Panc1 (cell line): ENCODE measurements at regions not wholly inside any gene's neighbourhood (a gene's known extent, or its start where the extent isn't known, plus 50 kb on each side); places are given as distances from the start of the nearest gene placed in this dataset.

Experiments used
- POLR2AphosphoS5 ChIP-seq: IDR thresholded peaks from 2 replicates; pipeline ENCODE4 v1.6.1; 2012; ENCODE audit warnings: mild to moderate bottlenecking, low read depth, low read length, moderate library complexity
- TF ChIP-seq, protein P1 (sequence below): fragments of 450-650 bp; IDR thresholded peaks from 2 replicates; pipeline ENCODE4 v1.5.1; 2017; ENCODE audit warnings: mild to moderate bottlenecking
- TF ChIP-seq, protein P2 (sequence below), 2 experiments: IDR thresholded peaks; 2 replicates each; pipeline ENCODE4 v1.6.1; 2011 to 2012; ENCODE audit warnings: low read depth in 2 of 2, control low read depth in 1 of 2, low read length in 1 of 2, mild to moderate bottlenecking in 1 of 2, moderate library complexity in 1 of 2; ENCODE audit not compliant: insufficient read depth in 1 of 2

DNA sequence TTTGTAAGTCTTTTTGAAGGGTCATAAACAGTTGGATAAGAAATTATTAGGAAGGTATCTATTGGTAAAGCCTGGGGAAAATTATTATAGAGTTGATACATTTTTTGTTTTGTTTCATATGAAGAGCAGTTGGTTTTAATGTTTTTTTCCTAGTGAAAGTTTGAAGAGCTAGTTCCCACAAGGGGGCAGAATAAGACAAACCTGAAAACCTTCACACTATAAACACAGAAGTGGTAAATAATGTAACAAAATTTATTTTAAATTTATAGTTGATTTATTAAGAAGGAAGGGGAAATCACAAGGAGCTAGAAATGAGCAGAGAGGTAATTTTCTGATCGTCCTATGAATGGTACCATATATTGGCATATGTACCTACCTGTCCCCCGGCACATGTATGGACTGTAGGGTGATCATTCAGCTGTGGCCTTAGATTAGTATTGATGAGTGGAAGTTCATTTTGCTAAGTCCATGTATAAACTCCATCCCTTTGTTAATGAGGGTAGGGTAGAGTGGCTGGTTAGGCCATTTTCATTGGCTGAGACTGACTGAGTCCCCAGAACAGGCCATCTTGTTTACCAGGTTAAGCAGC is 116.3 kb downstream of the TANC2 start:
- TF ChIP-seq, protein P1, sequence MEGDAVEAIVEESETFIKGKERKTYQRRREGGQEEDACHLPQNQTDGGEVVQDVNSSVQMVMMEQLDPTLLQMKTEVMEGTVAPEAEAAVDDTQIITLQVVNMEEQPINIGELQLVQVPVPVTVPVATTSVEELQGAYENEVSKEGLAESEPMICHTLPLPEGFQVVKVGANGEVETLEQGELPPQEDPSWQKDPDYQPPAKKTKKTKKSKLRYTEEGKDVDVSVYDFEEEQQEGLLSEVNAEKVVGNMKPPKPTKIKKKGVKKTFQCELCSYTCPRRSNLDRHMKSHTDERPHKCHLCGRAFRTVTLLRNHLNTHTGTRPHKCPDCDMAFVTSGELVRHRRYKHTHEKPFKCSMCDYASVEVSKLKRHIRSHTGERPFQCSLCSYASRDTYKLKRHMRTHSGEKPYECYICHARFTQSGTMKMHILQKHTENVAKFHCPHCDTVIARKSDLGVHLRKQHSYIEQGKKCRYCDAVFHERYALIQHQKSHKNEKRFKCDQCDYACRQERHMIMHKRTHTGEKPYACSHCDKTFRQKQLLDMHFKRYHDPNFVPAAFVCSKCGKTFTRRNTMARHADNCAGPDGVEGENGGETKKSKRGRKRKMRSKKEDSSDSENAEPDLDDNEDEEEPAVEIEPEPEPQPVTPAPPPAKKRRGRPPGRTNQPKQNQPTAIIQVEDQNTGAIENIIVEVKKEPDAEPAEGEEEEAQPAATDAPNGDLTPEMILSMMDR: peak; percentile 53
- TF ChIP-seq, protein P2, sequence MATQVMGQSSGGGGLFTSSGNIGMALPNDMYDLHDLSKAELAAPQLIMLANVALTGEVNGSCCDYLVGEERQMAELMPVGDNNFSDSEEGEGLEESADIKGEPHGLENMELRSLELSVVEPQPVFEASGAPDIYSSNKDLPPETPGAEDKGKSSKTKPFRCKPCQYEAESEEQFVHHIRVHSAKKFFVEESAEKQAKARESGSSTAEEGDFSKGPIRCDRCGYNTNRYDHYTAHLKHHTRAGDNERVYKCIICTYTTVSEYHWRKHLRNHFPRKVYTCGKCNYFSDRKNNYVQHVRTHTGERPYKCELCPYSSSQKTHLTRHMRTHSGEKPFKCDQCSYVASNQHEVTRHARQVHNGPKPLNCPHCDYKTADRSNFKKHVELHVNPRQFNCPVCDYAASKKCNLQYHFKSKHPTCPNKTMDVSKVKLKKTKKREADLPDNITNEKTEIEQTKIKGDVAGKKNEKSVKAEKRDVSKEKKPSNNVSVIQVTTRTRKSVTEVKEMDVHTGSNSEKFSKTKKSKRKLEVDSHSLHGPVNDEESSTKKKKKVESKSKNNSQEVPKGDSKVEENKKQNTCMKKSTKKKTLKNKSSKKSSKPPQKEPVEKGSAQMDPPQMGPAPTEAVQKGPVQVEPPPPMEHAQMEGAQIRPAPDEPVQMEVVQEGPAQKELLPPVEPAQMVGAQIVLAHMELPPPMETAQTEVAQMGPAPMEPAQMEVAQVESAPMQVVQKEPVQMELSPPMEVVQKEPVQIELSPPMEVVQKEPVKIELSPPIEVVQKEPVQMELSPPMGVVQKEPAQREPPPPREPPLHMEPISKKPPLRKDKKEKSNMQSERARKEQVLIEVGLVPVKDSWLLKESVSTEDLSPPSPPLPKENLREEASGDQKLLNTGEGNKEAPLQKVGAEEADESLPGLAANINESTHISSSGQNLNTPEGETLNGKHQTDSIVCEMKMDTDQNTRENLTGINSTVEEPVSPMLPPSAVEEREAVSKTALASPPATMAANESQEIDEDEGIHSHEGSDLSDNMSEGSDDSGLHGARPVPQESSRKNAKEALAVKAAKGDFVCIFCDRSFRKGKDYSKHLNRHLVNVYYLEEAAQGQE (IDR thresholded peaks at IDR 0.05; ENCODE audit: insufficient read depth in 1 of 2, low read depth in 2 of 2, low read length in 1 of 2): no peak
- TF ChIP-seq POLR2AphosphoS5: no peak
